HL-60 (cell line): ENCODE measurements at regions not wholly inside any gene's neighbourhood (a gene's known extent, or its start where the extent isn't known, plus 50 kb on each side); places are given as distances from the start of the nearest gene placed in this dataset.

Experiments used
- DNase-seq, 2 experiments: peaks; one replicate each; pipeline ENCODE4 v3.0.0-alpha.2; 2010 to 2020; ENCODE audit warnings: low read depth in 1 of 2, low spot score in 1 of 2
- H3K27ac ChIP-seq: fragments of 250-450 bp; sonication (Bioruptor Pico); replicated peaks from 2 replicates; pipeline ENCODE4 v1.5.1; 2020; ENCODE audit warnings: mild to moderate bottlenecking, moderate library complexity
- H3K27me3 ChIP-seq: fragments of 250-450 bp; sonication (Bioruptor Pico); 2 replicates; pipeline ENCODE4 v1.5.1; 2021; ENCODE audit warnings: mild to moderate bottlenecking, moderate library complexity; ENCODE audit not compliant: insufficient read depth, poor library complexity, severe bottlenecking
- H3K4me3 ChIP-seq: replicated peaks from 2 replicates; pipeline ENCODE4 v1.5.1; 2011; ENCODE audit warnings: mild to moderate bottlenecking, control low read depth, low read length; ENCODE audit not compliant: insufficient read depth
- CTCF ChIP-seq: IDR thresholded peaks from one replicate; pipeline ENCODE4 v1.5.1; 2011; ENCODE audit warnings: low read length, control low read depth, inconsistent platforms; ENCODE audit not compliant: insufficient read depth
- GABPA ChIP-seq: IDR thresholded peaks from 2 replicates; pipeline ENCODE4 v1.6.1; 2012; ENCODE audit warnings: low read depth
- POLR2AphosphoS5 ChIP-seq: IDR thresholded peaks from 2 replicates; pipeline ENCODE4 v1.6.1; 2012; ENCODE audit warnings: low read depth
- SPI1 ChIP-seq: IDR thresholded peaks from 2 replicates; pipeline ENCODE4 v1.6.1; 2012; ENCODE audit warnings: low read depth, mild to moderate bottlenecking, borderline replicate concordance
- TF ChIP-seq, protein P1 (sequence below): IDR thresholded peaks from 2 replicates; pipeline ENCODE4 v1.6.1; 2012; ENCODE audit warnings: low read depth; ENCODE audit not compliant: insufficient replicate concordance

DNA sequence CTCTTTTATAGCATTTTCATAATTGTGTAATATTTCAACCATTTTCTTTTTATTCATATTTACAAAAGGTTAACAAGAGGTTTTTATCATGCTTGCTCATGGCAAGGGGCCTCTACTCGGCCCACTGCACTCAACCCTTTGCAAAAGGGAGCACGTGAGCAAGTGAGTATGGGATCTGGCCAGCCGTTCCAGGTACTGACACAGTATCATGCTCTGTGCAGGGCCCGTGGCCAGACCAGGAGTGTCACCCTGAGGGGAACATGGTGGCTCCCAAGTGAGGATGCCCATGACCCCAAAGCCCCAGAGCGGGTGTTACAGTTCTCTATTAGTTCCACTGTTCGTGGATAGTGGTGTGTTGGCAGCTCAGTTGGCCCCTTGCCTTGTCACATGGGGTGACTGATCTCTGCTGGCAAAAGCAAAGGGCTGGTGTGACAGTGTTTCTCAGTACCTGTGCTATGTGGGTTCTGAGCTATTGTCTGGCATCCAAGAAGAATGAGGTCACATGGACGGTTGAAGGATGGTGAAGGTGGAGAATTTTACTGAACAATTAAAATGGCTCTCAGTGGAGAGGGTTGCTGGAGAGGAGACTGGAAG lies 777.2 kb upstream of the ADAMTS5 start:
- no peak for DNase-seq
- H3K27ac ChIP-seq = no peak overlapping the region
- TF ChIP-seq SPI1 (no peak), POLR2AphosphoS5 (no peak), CTCF (no peak), GABPA (no peak)
- TF ChIP-seq, protein P1, sequence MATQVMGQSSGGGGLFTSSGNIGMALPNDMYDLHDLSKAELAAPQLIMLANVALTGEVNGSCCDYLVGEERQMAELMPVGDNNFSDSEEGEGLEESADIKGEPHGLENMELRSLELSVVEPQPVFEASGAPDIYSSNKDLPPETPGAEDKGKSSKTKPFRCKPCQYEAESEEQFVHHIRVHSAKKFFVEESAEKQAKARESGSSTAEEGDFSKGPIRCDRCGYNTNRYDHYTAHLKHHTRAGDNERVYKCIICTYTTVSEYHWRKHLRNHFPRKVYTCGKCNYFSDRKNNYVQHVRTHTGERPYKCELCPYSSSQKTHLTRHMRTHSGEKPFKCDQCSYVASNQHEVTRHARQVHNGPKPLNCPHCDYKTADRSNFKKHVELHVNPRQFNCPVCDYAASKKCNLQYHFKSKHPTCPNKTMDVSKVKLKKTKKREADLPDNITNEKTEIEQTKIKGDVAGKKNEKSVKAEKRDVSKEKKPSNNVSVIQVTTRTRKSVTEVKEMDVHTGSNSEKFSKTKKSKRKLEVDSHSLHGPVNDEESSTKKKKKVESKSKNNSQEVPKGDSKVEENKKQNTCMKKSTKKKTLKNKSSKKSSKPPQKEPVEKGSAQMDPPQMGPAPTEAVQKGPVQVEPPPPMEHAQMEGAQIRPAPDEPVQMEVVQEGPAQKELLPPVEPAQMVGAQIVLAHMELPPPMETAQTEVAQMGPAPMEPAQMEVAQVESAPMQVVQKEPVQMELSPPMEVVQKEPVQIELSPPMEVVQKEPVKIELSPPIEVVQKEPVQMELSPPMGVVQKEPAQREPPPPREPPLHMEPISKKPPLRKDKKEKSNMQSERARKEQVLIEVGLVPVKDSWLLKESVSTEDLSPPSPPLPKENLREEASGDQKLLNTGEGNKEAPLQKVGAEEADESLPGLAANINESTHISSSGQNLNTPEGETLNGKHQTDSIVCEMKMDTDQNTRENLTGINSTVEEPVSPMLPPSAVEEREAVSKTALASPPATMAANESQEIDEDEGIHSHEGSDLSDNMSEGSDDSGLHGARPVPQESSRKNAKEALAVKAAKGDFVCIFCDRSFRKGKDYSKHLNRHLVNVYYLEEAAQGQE = no peak
- no peak overlapping the region for H3K4me3 ChIP-seq
- H3K27me3 ChIP-seq = no peaks in the 10 kb centered on the region

GRCh38 chr21:27741736-27742135 lies 774.8 kb upstream of the ADAMTS5 start:
- Histone ChIP-seq H3K27ac (no peak overlapping the region), H3K4me3 (no peak overlapping the region), H3K27me3 (no peaks in the 10 kb centered on the region)
- no peak for TF ChIP-seq CTCF
- TF ChIP-seq GABPA = no peak
- no peak for TF ChIP-seq SPI1
- TF ChIP-seq POLR2AphosphoS5 = no peak
- TF ChIP-seq, protein P1 = no peak
- no peak for DNase-seq

- no peak for DNase-seq
- no peaks in the 10 kb centered on the region for H3K27me3 ChIP-seq
- no peak overlapping the region for H3K4me3 ChIP-seq
- no peak overlapping the region for H3K27ac ChIP-seq
- TF ChIP-seq CTCF = no peak
- no peak for TF ChIP-seq POLR2AphosphoS5
Measured at GRCh38 chr21:27740084-27740483, 773.2 kb upstream of the ADAMTS5 start.

GRCh38 chr21:27739187-27739586 lies 772.3 kb upstream of the ADAMTS5 start:
- Histone ChIP-seq H3K27ac (no peak overlapping the region), H3K4me3 (no peak overlapping the region), H3K27me3 (no peaks in the 10 kb centered on the region)
- TF ChIP-seq, protein P1 = no peak
- no peak for TF ChIP-seq GABPA
- TF ChIP-seq POLR2AphosphoS5 = no peak
- TF ChIP-seq SPI1 = no peak
- no peak for TF ChIP-seq CTCF
- DNase-seq = no peak
